Activated CD4-positive, alpha-beta T cell treated with anti-CD3 and anti-CD28 coated beads for 36 hours (primary cell): ENCODE measurements at regions not wholly inside any gene's neighbourhood (a gene's known extent, or its start where the extent isn't known, plus 50 kb on each side); places are given as distances from the start of the nearest gene placed in this dataset.
"Not testable (repeated sequence)": the region's sequence is repeated elsewhere in the genome, so short reads cannot be mapped to it uniquely, and the experiment has no call there.

Source experiments
- ATAC-seq: fragments of 200-7000 bp; cut with Tn5 transposase; one replicate; pipeline ENCODE4 v1.10.0; 2021; ENCODE audit warnings: mild to moderate bottlenecking, moderate library complexity
- CTCF ChIA-PET: fragments of 350-600 bp; sonication (Branson Sonifier 250); formaldehyde crosslinking; loops from one replicate; lab custom pipeline; 2021; ENCODE audit warnings: antibody characterized with exemption; lab: Charles Lee
- POLR2A ChIA-PET: fragments of 350-600 bp; sonication (Branson Sonifier 250); formaldehyde crosslinking; loops from one replicate; lab custom pipeline; 2021; ENCODE audit warnings: antibody characterized with exemption, inconsistent platforms; lab: Charles Lee
- DNase-seq: peaks from one replicate; pipeline ENCODE4 v3.0.0-alpha.2; 2020
- H3K27ac Mint-ChIP-seq: one replicate; pipeline ENCODE4 v1.8.0; 2021; ENCODE audit warnings: mixed read lengths
- H3K27me3 Mint-ChIP-seq: one replicate; pipeline ENCODE4 v1.8.0; 2021; ENCODE audit warnings: mixed read lengths
- H3K36me3 Mint-ChIP-seq: one replicate; pipeline ENCODE4 v1.8.0; 2021; ENCODE audit warnings: low read depth, mixed read lengths
- H3K4me1 Mint-ChIP-seq: one replicate; pipeline ENCODE4 v1.8.0; 2021; ENCODE audit warnings: mixed read lengths
- H3K4me3 Mint-ChIP-seq: one replicate; pipeline ENCODE4 v1.8.0; 2021; ENCODE audit warnings: mild to moderate bottlenecking, moderate library complexity, mixed read lengths
- H3K9me3 Mint-ChIP-seq: one replicate; pipeline ENCODE4 v1.8.0; 2021; ENCODE audit warnings: low read depth, mixed read lengths
- intact Hi-C, 2 experiments: fragments of 100-400 bp; cut with DNase I in 1 of 2; cut with micrococcal nuclease in 1 of 2; formaldehyde crosslinking; loops; one replicate each; pipeline versions ENCODE4 v1.14.2 to v1.15.1; 2022 to 2024; cut with DNase I, micrococcal nuclease

DNA sequence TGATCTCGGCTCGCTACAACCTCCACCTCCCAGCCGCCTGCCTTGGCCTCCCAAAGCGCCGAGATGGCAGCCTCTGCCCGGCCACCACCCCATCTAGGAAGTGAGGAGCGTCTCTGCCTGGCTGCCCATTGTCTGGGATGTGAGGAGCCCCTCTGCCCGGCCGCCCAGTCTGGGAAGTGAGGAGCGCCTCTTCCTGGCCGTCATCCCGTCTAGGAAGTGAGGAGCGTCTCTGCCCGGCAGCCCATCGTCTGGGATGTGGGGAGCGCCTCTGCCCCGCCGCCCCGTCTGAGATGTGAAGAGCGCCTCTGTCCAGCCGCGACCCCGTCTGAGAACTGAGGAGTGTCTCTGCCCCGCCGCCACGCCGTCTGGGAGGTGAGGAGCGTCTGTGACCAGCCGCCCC is 52.9 kb upstream of the WDR11 start:
- ATAC-seq, H3K27ac Mint-ChIP-seq, intact Hi-C loops: not testable (repeated sequence)

DNA sequence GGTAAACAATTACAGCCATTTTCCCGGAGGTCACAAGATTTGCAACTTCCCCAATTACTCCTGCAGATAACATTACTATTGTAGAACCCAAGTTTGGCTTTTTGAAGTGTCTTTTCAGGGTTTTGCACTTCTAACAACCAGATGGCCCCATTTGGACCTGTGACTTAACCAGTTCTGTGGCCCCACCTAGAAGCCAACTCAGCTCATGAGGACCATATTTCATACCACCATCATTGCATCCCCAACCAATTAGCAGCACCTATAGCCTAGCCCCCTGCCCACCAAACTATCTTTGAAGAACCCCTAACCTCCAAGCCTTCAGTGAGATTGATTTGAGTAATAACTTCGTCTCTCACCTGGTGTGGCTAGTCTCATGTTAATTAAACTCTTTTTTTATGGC is 51.3 kb upstream of the WDR11 start:
- POLR2A ChIA-PET: no interaction called here
- intact Hi-C loops: no loop called here

More for the DNA sequence above, 52.9 kb upstream of the WDR11 start:
- H3K36me3 Mint-ChIP-seq, H3K4me3 Mint-ChIP-seq, DNase-seq, H3K4me1 Mint-ChIP-seq, H3K27me3 Mint-ChIP-seq, H3K9me3 Mint-ChIP-seq, POLR2A ChIA-PET, CTCF ChIA-PET: not testable (repeated sequence)

DNA sequence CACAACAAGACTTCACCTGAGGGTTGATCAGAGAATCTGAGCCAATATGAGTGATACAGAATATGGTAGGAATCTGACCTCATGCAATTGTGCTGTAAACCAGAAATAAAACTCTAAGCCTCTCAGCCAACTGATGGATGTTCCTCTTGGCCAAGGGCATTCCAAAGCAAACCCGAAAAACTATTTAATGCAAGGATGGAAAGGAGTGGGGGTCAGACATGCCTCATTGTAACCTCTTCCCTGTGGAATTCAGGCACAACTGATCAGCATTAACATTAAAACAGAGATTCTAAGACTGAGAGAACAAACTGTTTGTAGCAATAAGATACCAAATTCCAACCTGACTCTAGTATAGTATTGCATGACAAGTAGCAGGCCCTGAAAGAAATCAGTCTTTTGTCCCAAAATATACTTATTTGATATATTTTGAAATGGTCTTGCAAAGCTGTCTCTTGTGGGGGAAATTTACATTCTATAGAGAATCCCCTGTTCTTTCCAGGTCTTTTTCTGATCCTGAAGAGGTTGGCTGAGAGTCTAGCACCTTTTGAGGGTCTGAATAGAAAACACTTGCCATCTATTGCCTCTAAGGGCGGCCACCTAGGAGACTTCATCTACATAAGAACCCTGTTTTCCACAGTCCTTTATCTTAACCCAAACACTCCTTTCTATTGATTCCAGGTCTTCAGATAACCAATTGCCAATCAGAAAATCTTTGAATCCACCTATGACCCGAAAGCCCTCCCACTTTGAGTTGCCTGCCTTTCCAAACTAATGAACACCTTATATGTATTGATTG is 50.4 kb upstream of the WDR11 start:
- no peak overlapping the region for H3K27ac Mint-ChIP-seq
- no peaks in the 10 kb centered on the region for H3K9me3 Mint-ChIP-seq
- no peaks in the 10 kb centered on the region for H3K36me3 Mint-ChIP-seq
- intact Hi-C loops: no loop called here
- no peak for DNase-seq
- CTCF ChIA-PET: no interaction called here
- no peak overlapping the region for H3K4me3 Mint-ChIP-seq
- no peaks in the 10 kb centered on the region for H3K4me1 Mint-ChIP-seq
- POLR2A ChIA-PET: no interaction called here
- no peak for ATAC-seq
- peaks cover 3% of the 10 kb centered on the region for H3K27me3 Mint-ChIP-seq

More for the DNA sequence above, 51.3 kb upstream of the WDR11 start:
- Mint-ChIP-seq H3K36me3 (no peaks in the 10 kb centered on the region), H3K4me3 (no peak overlapping the region), H3K27me3 (peaks cover 6% of the 10 kb centered on the region), H3K27ac (no peak overlapping the region), H3K9me3 (no peaks in the 10 kb centered on the region), H3K4me1 (no peaks in the 10 kb centered on the region)
- CTCF ChIA-PET: no interaction called here
- ATAC-seq: no peak
- no peak for DNase-seq
